WTC11 (cell line): ENCODE measurements at regions not wholly inside any gene's neighbourhood (a gene's known extent, or its start where the extent isn't known, plus 50 kb on each side); places are given as distances from the start of the nearest gene placed in this dataset.

Experiments
- ATAC-seq: fragments of 200-7000 bp; cut with Tn5 transposase; 2 replicates; pipeline ENCODE4 v1.10.0; 2021; ENCODE audit warnings: mild to moderate bottlenecking, moderate library complexity
- CTCF ChIA-PET: fragments of 300-600 bp; sonication (Branson Sonifier 250); formaldehyde crosslinking; loops from one replicate; lab custom pipeline; 2021; ENCODE audit warnings: antibody characterized with exemption; lab: Charles Lee
- POLR2A ChIA-PET: fragments of 350-600 bp; sonication (Branson Sonifier 250); formaldehyde crosslinking; loops from one replicate; lab custom pipeline; 2021; ENCODE audit warnings: antibody characterized with exemption; lab: Charles Lee
- DNase-seq: peaks from one replicate; pipeline ENCODE4 v3.0.0; 2021; ENCODE audit warnings: low spot score
- H3K27ac Mint-ChIP-seq: 2 replicates; pipeline ENCODE4 v1.8.0; 2021; ENCODE audit warnings: mixed read lengths
- H3K27me3 Mint-ChIP-seq: 2 replicates; pipeline ENCODE4 v1.8.0; 2021; ENCODE audit warnings: low read depth, mild to moderate bottlenecking, moderate library complexity, mixed read lengths
- H3K36me3 Mint-ChIP-seq: 2 replicates; pipeline ENCODE4 v1.8.0; 2021; ENCODE audit warnings: mixed read lengths
- H3K4me1 Mint-ChIP-seq: 2 replicates; pipeline ENCODE4 v1.8.0; 2022; ENCODE audit warnings: mixed read lengths
- H3K4me3 Mint-ChIP-seq: 2 replicates; pipeline ENCODE4 v1.8.0; 2021; ENCODE audit warnings: mild to moderate bottlenecking, moderate library complexity, mixed read lengths
- H3K9me3 Mint-ChIP-seq: 2 replicates; pipeline ENCODE4 v1.8.0; 2021; ENCODE audit warnings: mixed read lengths
- ATF1 ChIP-seq: sonication (generic); formaldehyde crosslinking; IDR thresholded peaks from 2 replicates; pipeline ENCODE4 v1.8.1; 2023; ENCODE audit warnings: mild to moderate bottlenecking, moderate library complexity, missing genetic modification reagents
- CBFB ChIP-seq: sonication (generic); formaldehyde crosslinking; IDR thresholded peaks from 2 replicates; pipeline ENCODE4 v1.8.1; 2022; ENCODE audit warnings: mild to moderate bottlenecking, low read depth, missing genetic modification reagents
- ERG ChIP-seq: fragments of 250-450 bp; sonication (Bioruptor Pico); IDR thresholded peaks from 2 replicates; pipeline ENCODE4 v1.8.0; 2021; ENCODE audit warnings: mild to moderate bottlenecking
- FOXJ3 ChIP-seq: sonication (generic); formaldehyde crosslinking; IDR thresholded peaks from 2 replicates; pipeline ENCODE4 v1.9.0; 2021; ENCODE audit warnings: missing genetic modification reagents, mild to moderate bottlenecking, borderline replicate concordance
- FOXK1 ChIP-seq: sonication (generic); formaldehyde crosslinking; IDR thresholded peaks from 2 replicates; pipeline ENCODE4 v1.8.0; 2022; ENCODE audit warnings: mild to moderate bottlenecking, moderate library complexity, missing genetic modification reagents
- IRF1 ChIP-seq: sonication (generic); formaldehyde crosslinking; IDR thresholded peaks from 2 replicates; pipeline ENCODE4 v1.8.0; 2023; ENCODE audit warnings: missing genetic modification reagents
- TEAD1 ChIP-seq: sonication (generic); formaldehyde crosslinking; IDR thresholded peaks from 2 replicates; pipeline ENCODE4 v1.8.0; 2022; ENCODE audit warnings: mild to moderate bottlenecking, missing genetic modification reagents
- ZBTB21 ChIP-seq: sonication (generic); formaldehyde crosslinking; IDR thresholded peaks from 2 replicates; pipeline ENCODE4 v1.8.1; 2023; ENCODE audit warnings: mild to moderate bottlenecking, missing genetic modification reagents, borderline replicate concordance
- ZNF263 ChIP-seq: sonication (generic); formaldehyde crosslinking; IDR thresholded peaks from 2 replicates; pipeline ENCODE4 v1.8.1; 2022; ENCODE audit warnings: low read depth, mild to moderate bottlenecking, moderate library complexity, missing genetic modification reagents
- ZNF532 ChIP-seq: fragments of 250-450 bp; sonication (Bioruptor Pico); IDR thresholded peaks from 2 replicates; pipeline ENCODE4 v1.9.0; 2021; ENCODE audit warnings: mild to moderate bottlenecking, borderline replicate concordance
- TF ChIP-seq, protein P1 (sequence below): sonication (generic); formaldehyde crosslinking; IDR thresholded peaks from 2 replicates; pipeline ENCODE4 v1.8.0; 2022; ENCODE audit warnings: mild to moderate bottlenecking, missing genetic modification reagents
- TF ChIP-seq, protein P2 (sequence below): sonication (generic); formaldehyde crosslinking; IDR thresholded peaks from 2 replicates; pipeline ENCODE4 v1.8.1; 2023; ENCODE audit warnings: mild to moderate bottlenecking, moderate library complexity, missing genetic modification reagents
- TF ChIP-seq, protein P3 (sequence below): sonication (generic); formaldehyde crosslinking; IDR thresholded peaks from 2 replicates; pipeline ENCODE4 v1.8.1; 2023; ENCODE audit warnings: mild to moderate bottlenecking, missing genetic modification reagents, moderate library complexity
- TF ChIP-seq, protein P4 (sequence below): fragments of 250-450 bp; sonication (Bioruptor Pico); IDR thresholded peaks from 2 replicates; pipeline ENCODE4 v1.9.0; 2021; ENCODE audit warnings: mild to moderate bottlenecking
- TF ChIP-seq, protein P5 (sequence below): sonication (generic); formaldehyde crosslinking; IDR thresholded peaks from 2 replicates; pipeline ENCODE4 v1.8.0; 2022; ENCODE audit warnings: mild to moderate bottlenecking, missing genetic modification reagents

GRCh38 chr6:168915242-168915641 lies 338.4 kb downstream of the THBS2 start:
- Mint-ChIP-seq H3K4me1 (peaks cover 12% of the 10 kb centered on the region; the same call in 1 of the 2 replicates), H3K4me3 (no peak overlapping the region), H3K36me3 (peaks cover 31% of the 10 kb centered on the region), H3K27me3 (peaks cover 13% of the 10 kb centered on the region), H3K9me3 (peaks cover 34% of the 10 kb centered on the region), H3K27ac (no peak overlapping the region)
- ATAC-seq (no peak), DNase-seq (no peak)
- CTCF ChIA-PET: no interaction called here
- POLR2A ChIA-PET: no interaction called here
- TF ChIP-seq, protein P1, sequence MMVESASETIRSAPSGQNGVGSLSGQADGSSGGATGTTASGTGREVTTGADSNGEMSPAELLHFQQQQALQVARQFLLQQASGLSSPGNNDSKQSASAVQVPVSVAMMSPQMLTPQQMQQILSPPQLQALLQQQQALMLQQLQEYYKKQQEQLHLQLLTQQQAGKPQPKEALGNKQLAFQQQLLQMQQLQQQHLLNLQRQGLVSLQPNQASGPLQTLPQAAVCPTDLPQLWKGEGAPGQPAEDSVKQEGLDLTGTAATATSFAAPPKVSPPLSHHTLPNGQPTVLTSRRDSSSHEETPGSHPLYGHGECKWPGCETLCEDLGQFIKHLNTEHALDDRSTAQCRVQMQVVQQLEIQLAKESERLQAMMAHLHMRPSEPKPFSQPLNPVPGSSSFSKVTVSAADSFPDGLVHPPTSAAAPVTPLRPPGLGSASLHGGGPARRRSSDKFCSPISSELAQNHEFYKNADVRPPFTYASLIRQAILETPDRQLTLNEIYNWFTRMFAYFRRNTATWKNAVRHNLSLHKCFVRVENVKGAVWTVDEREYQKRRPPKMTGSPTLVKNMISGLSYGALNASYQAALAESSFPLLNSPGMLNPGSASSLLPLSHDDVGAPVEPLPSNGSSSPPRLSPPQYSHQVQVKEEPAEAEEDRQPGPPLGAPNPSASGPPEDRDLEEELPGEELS (CRISPR knock-in tag): no peak
- no peak for TF ChIP-seq ATF1 (CRISPR knock-in tag)
- TF ChIP-seq ERG (CRISPR knock-in tag): no peak
- no peak for TF ChIP-seq CBFB (CRISPR knock-in tag)

GRCh38 chr6:168913866-168914469 lies 339.7 kb downstream of the THBS2 start:
- H3K9me3 Mint-ChIP-seq: peaks cover 45% of the 10 kb centered on the region
- no peak overlapping the region for H3K27ac Mint-ChIP-seq
- H3K4me1 Mint-ChIP-seq: peaks cover 12% of the 10 kb centered on the region; the same call in 1 of the 2 replicates
- H3K4me3 Mint-ChIP-seq: no peak overlapping the region
- ChIA-PET POLR2A (no interaction called here), CTCF (no interaction called here)
- no peak for ATAC-seq
- TF ChIP-seq, protein P2, sequence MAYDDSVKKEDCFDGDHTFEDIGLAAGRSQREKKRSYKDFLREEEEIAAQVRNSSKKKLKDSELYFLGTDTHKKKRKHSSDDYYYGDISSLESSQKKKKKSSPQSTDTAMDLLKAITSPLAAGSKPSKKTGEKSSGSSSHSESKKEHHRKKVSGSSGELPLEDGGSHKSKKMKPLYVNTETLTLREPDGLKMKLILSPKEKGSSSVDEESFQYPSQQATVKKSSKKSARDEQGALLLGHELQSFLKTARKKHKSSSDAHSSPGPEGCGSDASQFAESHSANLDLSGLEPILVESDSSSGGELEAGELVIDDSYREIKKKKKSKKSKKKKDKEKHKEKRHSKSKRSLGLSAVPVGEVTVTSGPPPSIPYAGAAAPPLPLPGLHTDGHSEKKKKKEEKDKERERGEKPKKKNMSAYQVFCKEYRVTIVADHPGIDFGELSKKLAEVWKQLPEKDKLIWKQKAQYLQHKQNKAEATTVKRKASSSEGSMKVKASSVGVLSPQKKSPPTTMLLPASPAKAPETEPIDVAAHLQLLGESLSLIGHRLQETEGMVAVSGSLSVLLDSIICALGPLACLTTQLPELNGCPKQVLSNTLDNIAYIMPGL (CRISPR knock-in tag): no peak
- TF ChIP-seq, protein P3, sequence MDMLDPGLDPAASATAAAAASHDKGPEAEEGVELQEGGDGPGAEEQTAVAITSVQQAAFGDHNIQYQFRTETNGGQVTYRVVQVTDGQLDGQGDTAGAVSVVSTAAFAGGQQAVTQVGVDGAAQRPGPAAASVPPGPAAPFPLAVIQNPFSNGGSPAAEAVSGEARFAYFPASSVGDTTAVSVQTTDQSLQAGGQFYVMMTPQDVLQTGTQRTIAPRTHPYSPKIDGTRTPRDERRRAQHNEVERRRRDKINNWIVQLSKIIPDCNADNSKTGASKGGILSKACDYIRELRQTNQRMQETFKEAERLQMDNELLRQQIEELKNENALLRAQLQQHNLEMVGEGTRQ: no peak
- TF ChIP-seq ATF1 (CRISPR knock-in tag) (no peak), IRF1 (no peak), TEAD1 (CRISPR knock-in tag) (no peak), ZNF263 (CRISPR knock-in tag) (no peak), FOXK1 (CRISPR knock-in tag) (no peak), FOXJ3 (no peak), ZBTB21 (CRISPR knock-in tag) (no peak), ZNF532 (no peak)
- TF ChIP-seq, protein P4, sequence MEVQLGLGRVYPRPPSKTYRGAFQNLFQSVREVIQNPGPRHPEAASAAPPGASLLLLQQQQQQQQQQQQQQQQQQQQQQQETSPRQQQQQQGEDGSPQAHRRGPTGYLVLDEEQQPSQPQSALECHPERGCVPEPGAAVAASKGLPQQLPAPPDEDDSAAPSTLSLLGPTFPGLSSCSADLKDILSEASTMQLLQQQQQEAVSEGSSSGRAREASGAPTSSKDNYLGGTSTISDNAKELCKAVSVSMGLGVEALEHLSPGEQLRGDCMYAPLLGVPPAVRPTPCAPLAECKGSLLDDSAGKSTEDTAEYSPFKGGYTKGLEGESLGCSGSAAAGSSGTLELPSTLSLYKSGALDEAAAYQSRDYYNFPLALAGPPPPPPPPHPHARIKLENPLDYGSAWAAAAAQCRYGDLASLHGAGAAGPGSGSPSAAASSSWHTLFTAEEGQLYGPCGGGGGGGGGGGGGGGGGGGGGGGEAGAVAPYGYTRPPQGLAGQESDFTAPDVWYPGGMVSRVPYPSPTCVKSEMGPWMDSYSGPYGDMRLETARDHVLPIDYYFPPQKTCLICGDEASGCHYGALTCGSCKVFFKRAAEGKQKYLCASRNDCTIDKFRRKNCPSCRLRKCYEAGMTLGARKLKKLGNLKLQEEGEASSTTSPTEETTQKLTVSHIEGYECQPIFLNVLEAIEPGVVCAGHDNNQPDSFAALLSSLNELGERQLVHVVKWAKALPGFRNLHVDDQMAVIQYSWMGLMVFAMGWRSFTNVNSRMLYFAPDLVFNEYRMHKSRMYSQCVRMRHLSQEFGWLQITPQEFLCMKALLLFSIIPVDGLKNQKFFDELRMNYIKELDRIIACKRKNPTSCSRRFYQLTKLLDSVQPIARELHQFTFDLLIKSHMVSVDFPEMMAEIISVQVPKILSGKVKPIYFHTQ: no peak
- TF ChIP-seq, protein P5, sequence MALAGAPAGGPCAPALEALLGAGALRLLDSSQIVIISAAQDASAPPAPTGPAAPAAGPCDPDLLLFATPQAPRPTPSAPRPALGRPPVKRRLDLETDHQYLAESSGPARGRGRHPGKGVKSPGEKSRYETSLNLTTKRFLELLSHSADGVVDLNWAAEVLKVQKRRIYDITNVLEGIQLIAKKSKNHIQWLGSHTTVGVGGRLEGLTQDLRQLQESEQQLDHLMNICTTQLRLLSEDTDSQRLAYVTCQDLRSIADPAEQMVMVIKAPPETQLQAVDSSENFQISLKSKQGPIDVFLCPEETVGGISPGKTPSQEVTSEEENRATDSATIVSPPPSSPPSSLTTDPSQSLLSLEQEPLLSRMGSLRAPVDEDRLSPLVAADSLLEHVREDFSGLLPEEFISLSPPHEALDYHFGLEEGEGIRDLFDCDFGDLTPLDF (CRISPR knock-in tag): no peak
- peaks cover 13% of the 10 kb centered on the region for H3K27me3 Mint-ChIP-seq
- H3K36me3 Mint-ChIP-seq: peaks cover 41% of the 10 kb centered on the region
- no peak for DNase-seq
